Endodermal cell (in vitro differentiated cells): ENCODE measurements at regions not wholly inside any gene's neighbourhood (a gene's known extent, or its start where the extent isn't known, plus 50 kb on each side); places are given as distances from the start of the nearest gene placed in this dataset.

Experiments
- DNase-seq: peaks from one replicate; pipeline ENCODE4 v3.0.0-alpha.2; 2017
- H3K27ac ChIP-seq: 2 replicates; pipeline ENCODE4 v1.5.1; 2013; ENCODE audit warnings: mild to moderate bottlenecking, low read depth, low read length, moderate library complexity
- H3K27me3 ChIP-seq: 2 replicates; pipeline ENCODE4 v1.6.1; 2013; ENCODE audit warnings: mild to moderate bottlenecking, low read length, moderate library complexity; ENCODE audit not compliant: insufficient read depth, control insufficient read depth, poor library complexity, severe bottlenecking
- H3K36me3 ChIP-seq: 2 replicates; pipeline ENCODE4 v1.7.0; 2013; ENCODE audit warnings: mild to moderate bottlenecking, low read length, moderate library complexity; ENCODE audit not compliant: control insufficient read depth, insufficient read depth
- H3K4me1 ChIP-seq: one replicate; pipeline ENCODE4 v1.7.0; 2013; ENCODE audit warnings: low read length; ENCODE audit not compliant: control insufficient read depth, insufficient read depth
- H3K4me3 ChIP-seq: 2 replicates; pipeline ENCODE4 v1.5.1; 2013; ENCODE audit warnings: mild to moderate bottlenecking, low read length, moderate library complexity
- H3K9ac ChIP-seq: 2 replicates; pipeline ENCODE4 v1.6.1; 2013; ENCODE audit warnings: mild to moderate bottlenecking, low read length, moderate library complexity; ENCODE audit not compliant: poor library complexity, severe bottlenecking; ENCODE audit errors: extremely low read depth
- H3K9me3 ChIP-seq: 2 replicates; pipeline ENCODE4 v1.6.1; 2013; ENCODE audit warnings: mild to moderate bottlenecking, low read length, moderate library complexity; ENCODE audit not compliant: control insufficient read depth
- H3K27ac Mint-ChIP-seq: 2 replicates; pipeline ENCODE4 v1.8.0; 2020; ENCODE audit warnings: mixed read lengths
- H3K27me3 Mint-ChIP-seq: 2 replicates; pipeline ENCODE4 v1.8.0; 2021; ENCODE audit warnings: mild to moderate bottlenecking, mixed read lengths; ENCODE audit not compliant: insufficient read depth
- H3K36me3 Mint-ChIP-seq: 2 replicates; pipeline ENCODE4 v1.8.0; 2020; ENCODE audit warnings: low read depth, mixed read lengths
- H3K4me1 Mint-ChIP-seq: 2 replicates; pipeline ENCODE4 v1.8.0; 2020; ENCODE audit warnings: mixed read lengths
- H3K4me3 Mint-ChIP-seq: 2 replicates; pipeline ENCODE4 v1.8.0; 2020; ENCODE audit warnings: mild to moderate bottlenecking, moderate library complexity, mixed read lengths
- H3K9me3 Mint-ChIP-seq: 2 replicates; pipeline ENCODE4 v1.8.0; 2020; ENCODE audit warnings: mild to moderate bottlenecking, mixed read lengths
- WGBS, 2 experiments: methylation state at CpG; one replicate each; pipeline versions ENCODE4 v1.1.5 to v1.1.7; 2013; ENCODE audit warnings: missing lambda C conversion rate in 2 of 2, mixed read lengths in 1 of 2; ENCODE audit not compliant: insufficient coverage in 1 of 2, insufficient read length in 1 of 2; 5-methylcytosine and 5-hydroxymethylcytosine counted together
- TF ChIP-seq, protein P1 (sequence below): fragments of 200-600 bp; sonication (generic); conservative IDR thresholded peaks from 2 replicates; pipeline ENCODE4 v1.5.0; 2021; ENCODE audit warnings: antibody characterized with exemption, mild to moderate bottlenecking

DNA sequence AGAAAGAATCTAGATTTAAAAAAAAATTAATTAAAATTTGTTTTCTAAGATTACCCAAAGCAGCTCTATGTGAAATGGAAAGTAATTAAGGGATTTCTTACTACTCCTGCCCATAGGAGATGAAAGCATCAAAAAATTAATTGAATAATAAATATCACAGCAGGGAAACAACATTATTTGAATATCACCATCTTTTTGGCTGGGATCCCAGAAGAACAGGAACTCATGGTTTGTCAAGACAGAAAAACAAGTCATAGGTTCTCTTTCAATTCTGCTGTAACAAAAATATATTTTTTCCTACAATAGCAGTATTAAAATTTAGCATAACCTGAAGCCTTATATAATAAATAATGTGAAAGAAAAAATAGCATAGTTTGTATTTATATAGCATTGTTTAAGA lies 1713.4 kb downstream of the NCAM2 start:
- no peak for DNase-seq
- Mint-ChIP-seq H3K4me1 (no peaks in the 10 kb centered on the region), H3K27me3 (no peaks in the 10 kb centered on the region), H3K9me3 (peaks cover 42% of the 10 kb centered on the region), H3K27ac (no peak overlapping the region), H3K36me3 (no peaks in the 10 kb centered on the region), H3K4me3 (no peak overlapping the region)
- H3K27ac ChIP-seq: no peak overlapping the region
- no peak overlapping the region for H3K4me3 ChIP-seq
- TF ChIP-seq, protein P1, sequence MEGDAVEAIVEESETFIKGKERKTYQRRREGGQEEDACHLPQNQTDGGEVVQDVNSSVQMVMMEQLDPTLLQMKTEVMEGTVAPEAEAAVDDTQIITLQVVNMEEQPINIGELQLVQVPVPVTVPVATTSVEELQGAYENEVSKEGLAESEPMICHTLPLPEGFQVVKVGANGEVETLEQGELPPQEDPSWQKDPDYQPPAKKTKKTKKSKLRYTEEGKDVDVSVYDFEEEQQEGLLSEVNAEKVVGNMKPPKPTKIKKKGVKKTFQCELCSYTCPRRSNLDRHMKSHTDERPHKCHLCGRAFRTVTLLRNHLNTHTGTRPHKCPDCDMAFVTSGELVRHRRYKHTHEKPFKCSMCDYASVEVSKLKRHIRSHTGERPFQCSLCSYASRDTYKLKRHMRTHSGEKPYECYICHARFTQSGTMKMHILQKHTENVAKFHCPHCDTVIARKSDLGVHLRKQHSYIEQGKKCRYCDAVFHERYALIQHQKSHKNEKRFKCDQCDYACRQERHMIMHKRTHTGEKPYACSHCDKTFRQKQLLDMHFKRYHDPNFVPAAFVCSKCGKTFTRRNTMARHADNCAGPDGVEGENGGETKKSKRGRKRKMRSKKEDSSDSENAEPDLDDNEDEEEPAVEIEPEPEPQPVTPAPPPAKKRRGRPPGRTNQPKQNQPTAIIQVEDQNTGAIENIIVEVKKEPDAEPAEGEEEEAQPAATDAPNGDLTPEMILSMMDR: no peak
- H3K9ac ChIP-seq: no peak overlapping the region
- no peaks in the 10 kb centered on the region for H3K27me3 ChIP-seq
- H3K36me3 ChIP-seq: no peaks in the 10 kb centered on the region
- H3K9me3 ChIP-seq: peaks cover 10% of the 10 kb centered on the region
- no peaks in the 10 kb centered on the region for H3K4me1 ChIP-seq

DNA sequence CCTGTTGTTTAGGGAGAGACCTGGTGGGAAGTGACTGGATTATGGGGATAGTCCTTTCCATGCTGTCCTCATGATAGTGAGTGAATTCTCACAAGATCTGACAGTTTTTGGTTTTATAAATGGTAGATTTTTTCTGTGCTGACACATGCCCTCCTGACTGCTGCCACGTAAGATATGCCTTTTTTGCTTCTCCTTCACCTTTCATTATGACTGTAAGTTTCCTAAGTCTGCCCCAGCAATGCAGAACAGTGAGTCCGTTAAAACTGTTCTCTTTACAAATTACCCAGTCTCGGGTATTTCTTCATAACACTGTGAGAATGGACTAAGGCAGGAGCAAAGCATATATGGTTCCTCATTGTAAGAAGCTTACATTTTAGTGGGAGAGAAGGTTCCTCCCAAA lies 1727.2 kb downstream of the NCAM2 start:
- Mint-ChIP-seq H3K4me1 (no peaks in the 10 kb centered on the region), H3K9me3 (peaks cover 69% of the 10 kb centered on the region), H3K27me3 (no peaks in the 10 kb centered on the region), H3K36me3 (no peaks in the 10 kb centered on the region), H3K27ac (no peak overlapping the region), H3K4me3 (no peak overlapping the region)
- Histone ChIP-seq H3K4me3 (no peak overlapping the region), H3K4me1 (no peaks in the 10 kb centered on the region), H3K27me3 (no peaks in the 10 kb centered on the region), H3K27ac (no peak overlapping the region), H3K9me3 (peaks cover 45% of the 10 kb centered on the region), H3K9ac (no peak overlapping the region), H3K36me3 (no peaks in the 10 kb centered on the region)
- TF ChIP-seq, protein P1: no peak
- DNase-seq: no peak
- 93% methylated on average over 3 of the region's 3 CpGs; no CpG with 5 or more reads in 1 of the 2 experiments for WGBS, 2 experiments

DNA sequence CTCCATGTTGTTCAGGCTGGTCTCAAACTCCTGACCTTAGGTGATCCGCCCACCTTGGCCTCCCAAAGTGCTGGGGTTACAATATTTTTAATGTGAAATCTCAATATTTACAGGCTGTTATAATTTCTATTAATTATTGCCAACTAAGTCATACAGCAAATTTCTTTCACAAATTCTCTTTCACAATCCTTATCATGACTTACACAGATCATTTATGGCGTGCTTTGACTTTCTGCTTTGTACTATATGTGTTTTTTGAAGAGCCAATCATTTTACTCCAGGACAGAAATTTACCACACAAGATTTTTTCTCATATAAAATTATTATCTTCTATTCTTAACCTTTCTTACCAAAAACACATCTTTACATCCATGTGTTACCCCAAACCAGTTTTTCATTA lies 1729.9 kb downstream of the NCAM2 start:
- WGBS, 2 experiments: 50 to 80% methylated on average over 1 of the region's 2 CpGs
- no peak for DNase-seq
- H3K27ac Mint-ChIP-seq: no peak overlapping the region
- no peak overlapping the region for H3K4me3 Mint-ChIP-seq
- no peaks in the 10 kb centered on the region for H3K36me3 Mint-ChIP-seq
- H3K27me3 ChIP-seq: no peaks in the 10 kb centered on the region
- H3K9me3 ChIP-seq: peaks cover 51% of the 10 kb centered on the region
- no peaks in the 10 kb centered on the region for H3K27me3 Mint-ChIP-seq
- no peak overlapping the region for H3K27ac ChIP-seq
- no peaks in the 10 kb centered on the region for H3K4me1 ChIP-seq
- TF ChIP-seq, protein P1: no peak
- H3K36me3 ChIP-seq: no peaks in the 10 kb centered on the region
- H3K4me1 Mint-ChIP-seq: no peaks in the 10 kb centered on the region
- no peak overlapping the region for H3K9ac ChIP-seq
- H3K9me3 Mint-ChIP-seq: peaks cover 80% of the 10 kb centered on the region
- peak overlapping the region; percentile 44 for H3K4me3 ChIP-seq
